ENCODE measurements at regions not wholly inside any gene's neighbourhood (a gene's known extent, or its start where the extent isn't known, plus 50 kb on each side); places are given as distances from the start of the nearest gene placed in this dataset.

- DNase-seq (ENCODE audit: low read depth): no peak
- H3K4me3 ChIP-seq (ENCODE audit: low read length): no peak overlapping the region
- TF ChIP-seq, protein P1, sequence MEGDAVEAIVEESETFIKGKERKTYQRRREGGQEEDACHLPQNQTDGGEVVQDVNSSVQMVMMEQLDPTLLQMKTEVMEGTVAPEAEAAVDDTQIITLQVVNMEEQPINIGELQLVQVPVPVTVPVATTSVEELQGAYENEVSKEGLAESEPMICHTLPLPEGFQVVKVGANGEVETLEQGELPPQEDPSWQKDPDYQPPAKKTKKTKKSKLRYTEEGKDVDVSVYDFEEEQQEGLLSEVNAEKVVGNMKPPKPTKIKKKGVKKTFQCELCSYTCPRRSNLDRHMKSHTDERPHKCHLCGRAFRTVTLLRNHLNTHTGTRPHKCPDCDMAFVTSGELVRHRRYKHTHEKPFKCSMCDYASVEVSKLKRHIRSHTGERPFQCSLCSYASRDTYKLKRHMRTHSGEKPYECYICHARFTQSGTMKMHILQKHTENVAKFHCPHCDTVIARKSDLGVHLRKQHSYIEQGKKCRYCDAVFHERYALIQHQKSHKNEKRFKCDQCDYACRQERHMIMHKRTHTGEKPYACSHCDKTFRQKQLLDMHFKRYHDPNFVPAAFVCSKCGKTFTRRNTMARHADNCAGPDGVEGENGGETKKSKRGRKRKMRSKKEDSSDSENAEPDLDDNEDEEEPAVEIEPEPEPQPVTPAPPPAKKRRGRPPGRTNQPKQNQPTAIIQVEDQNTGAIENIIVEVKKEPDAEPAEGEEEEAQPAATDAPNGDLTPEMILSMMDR (IDR thresholded peaks at IDR 0.05; ENCODE audit: insufficient read depth, low read depth, low read length, missing control alignments): no peak
These were observed 120.9 kb upstream of the IPO9 start for GRCh38 chr1:201708085-201708512.

GRCh38 chr1:201708691-201709090, 120.3 kb upstream of the IPO9 start:
- DNase-seq (ENCODE audit: low read depth): no peak
- no peak overlapping the region for H3K4me3 ChIP-seq (ENCODE audit: low read length)
- TF ChIP-seq, protein P1 (IDR thresholded peaks at IDR 0.05; ENCODE audit: insufficient read depth, low read depth, low read length, missing control alignments): no peak

DNA sequence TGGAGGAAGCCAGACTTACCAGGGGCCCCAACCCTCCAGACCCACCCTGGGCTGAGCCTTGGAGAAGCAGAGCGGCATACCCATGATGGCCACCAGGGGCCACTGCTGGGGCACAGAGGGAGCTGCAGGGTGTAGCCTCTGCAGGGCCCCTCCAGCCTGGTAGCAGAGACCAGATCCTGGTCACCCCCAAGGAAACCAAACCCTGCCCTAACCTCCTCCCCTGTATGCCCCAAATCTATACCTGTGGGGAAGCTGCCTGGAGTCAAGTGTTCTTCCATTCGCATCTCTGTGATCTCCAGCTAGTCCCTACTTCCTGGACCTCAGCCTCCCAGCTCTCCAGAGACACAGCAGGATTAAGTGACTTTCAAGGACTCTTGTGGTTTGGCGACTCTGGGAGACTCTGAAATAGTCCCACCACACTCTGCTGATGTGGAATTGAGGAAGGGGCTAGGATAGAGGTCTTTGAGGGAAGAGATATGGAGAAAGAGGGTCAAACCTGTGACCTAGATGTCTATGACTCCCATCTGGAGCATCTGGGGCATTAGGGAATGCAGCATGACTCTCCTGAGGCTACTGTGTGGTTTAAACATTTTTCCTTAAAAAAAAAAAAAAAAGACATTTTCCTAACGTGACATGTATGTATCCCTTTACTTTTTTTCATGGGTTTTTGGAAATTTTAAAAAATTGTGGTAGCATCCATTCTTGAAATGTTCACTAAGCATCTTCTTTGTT, 119.2 kb upstream of the IPO9 start:
- TF ChIP-seq, protein P1 (IDR thresholded peaks at IDR 0.05; ENCODE audit: insufficient read depth, low read depth, low read length, missing control alignments): peak; percentile 92
- peak; percentile 66 for DNase-seq (ENCODE audit: low read depth)
- no peak overlapping the region for H3K4me3 ChIP-seq (ENCODE audit: low read length)

DNA sequence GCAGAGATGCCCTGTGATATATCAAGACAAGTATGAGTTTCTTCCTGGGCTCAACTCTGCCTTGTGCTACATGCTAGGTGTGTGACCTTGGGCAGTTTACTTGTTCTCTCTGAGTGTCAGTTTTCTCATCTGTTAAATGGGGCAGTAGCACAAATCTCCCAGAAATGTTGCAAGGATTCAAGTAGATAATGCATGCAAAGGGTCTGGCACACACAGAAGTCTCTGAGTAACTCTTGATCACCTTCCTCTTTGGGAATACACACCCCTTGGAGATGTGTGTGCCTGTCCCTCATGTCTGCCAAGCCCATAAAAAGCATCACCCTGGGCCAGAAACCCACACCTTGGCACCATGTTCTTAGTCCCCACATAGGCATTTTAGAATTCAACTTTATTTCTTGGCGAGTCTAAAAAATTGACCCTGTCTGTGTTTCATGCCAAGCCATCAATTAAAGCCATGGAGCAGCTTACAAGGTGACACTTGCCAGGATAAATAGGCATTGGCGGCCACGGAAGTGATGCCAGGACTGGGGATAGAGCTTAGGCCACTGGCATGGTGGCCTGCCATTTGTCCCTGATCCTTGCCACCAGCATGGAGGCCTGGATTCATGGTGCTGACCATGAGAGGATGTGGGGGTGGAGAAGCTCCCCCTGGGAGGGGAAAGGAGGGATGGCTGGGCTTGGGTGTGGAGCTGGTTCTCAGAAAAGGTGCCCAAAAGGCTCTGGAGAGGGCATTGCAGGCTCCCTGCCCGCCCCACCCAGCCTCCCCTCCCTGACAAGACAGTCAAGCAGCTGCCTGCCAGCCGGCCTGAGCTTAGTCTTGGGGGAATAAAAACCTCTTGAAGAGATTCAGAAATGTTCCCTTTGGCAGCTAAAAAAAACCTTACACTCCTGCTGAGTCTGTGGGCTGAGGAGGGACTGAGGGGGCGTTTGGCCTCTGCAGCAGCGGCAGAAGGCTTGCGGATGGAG, 118.0 kb upstream of the IPO9 start:
- peak; percentile 36 for DNase-seq (ENCODE audit: low read depth)
- TF ChIP-seq, protein P1 (IDR thresholded peaks at IDR 0.05; ENCODE audit: insufficient read depth, low read depth, low read length, missing control alignments): no peak
- H3K4me3 ChIP-seq (ENCODE audit: low read length): no peak overlapping the region

DNA sequence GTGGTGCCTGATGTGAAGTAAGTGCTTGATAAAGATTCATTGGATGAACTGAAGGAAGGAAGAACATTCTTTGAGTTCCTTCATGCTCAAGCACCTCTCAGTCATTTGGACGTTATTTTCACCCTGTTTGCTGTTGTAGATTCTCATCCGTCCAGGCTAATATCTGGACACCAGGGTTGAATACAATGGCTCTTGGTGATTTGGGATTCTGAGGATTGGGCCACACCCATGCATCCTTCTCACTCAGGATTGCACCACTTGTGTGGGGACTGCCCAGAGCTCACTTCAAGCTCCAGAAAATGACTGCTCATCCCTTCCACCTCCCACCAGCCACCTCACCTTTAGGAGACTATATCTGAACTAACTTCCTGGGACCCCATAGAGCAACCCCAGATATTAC, 117.1 kb upstream of the IPO9 start:
- DNase-seq (ENCODE audit: low read depth): no peak
- TF ChIP-seq, protein P1 (IDR thresholded peaks at IDR 0.05; ENCODE audit: insufficient read depth, low read depth, low read length, missing control alignments): no peak
- no peak overlapping the region for H3K4me3 ChIP-seq (ENCODE audit: low read length)

DNA sequence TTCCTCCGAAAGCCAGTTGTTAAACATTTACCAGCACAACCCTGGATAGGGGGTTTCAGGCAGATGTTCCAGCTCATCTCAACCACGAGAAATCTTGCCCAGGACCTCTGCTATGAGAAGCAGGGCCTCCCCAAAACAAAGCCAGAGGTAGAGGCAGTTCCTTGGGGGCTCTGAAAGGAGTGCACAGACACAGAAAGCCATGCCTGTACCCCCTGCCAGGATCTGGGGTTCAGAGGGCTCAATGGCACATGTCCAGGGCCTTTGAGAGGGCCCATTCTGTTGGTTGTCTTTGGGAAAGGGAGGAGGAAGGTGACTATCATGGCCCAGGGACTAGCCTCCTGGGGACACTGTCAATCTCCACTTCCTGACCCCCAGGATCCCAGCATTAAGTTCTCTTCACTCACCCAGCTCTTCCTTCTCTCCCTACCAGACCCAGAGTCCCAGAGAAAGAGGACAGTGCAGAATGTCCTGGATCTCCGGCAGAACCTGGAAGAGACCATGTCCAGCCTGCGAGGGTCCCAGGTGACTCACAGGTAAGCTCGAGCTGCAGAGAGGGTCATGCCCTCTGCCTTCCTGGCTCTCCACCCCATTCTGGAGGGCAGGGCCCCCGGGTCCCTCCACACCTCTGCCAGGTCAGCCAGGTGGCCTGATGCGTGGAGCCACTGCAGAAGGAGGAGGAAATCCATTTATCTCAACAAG, 116.4 kb upstream of the IPO9 start:
- H3K4me3 ChIP-seq (ENCODE audit: low read length): no peak overlapping the region
- TF ChIP-seq, protein P1 (IDR thresholded peaks at IDR 0.05; ENCODE audit: insufficient read depth, low read depth, low read length, missing control alignments): no peak
- DNase-seq (ENCODE audit: low read depth): no peak
